Renal cortex interstitium (tissue), 11 donors: ENCODE measurements at regions not wholly inside any gene's neighbourhood (a gene's known extent, or its start where the extent isn't known, plus 50 kb on each side); places are given as distances from the start of the nearest gene placed in this dataset.

Experiments used
- DNase-seq, 11 donors: peaks; one replicate each; pipeline ENCODE4 v3.0.0-alpha.2; 2013; ENCODE audit warnings: low read depth in 9 of 11, low spot score in 4 of 11; ENCODE audit errors: extremely low read depth in 1 of 11

DNA sequence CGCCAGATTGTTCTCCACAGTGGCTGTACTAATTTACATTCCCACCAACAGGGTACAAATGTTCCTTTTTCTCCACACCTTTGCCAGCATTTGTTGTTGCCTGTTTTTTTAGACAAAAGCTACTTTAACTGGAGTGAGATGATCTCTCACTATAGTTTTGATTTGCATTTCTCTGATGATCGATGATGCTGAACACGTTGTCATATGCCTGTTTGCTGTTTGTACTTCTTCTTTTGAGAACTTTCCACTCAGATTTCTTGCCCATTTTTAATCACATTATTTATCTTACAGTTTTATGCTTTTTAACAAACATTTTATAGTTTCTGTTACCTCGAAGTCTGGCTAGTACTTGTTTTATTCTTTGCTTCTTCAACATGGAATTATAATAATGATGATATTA, 643.7 kb upstream of the ALCAM start:
- no peak for DNase-seq

- DNase-seq: no peak
These were observed 635.6 kb upstream of the ALCAM start for GRCh38 chr3:104731074-104731473.

GRCh38 chr3:104734627-104735026, 632.1 kb upstream of the ALCAM start:
- no peak for DNase-seq

GRCh38 chr3:104735691-104736090, 631.0 kb upstream of the ALCAM start:
- DNase-seq: no peak

DNA sequence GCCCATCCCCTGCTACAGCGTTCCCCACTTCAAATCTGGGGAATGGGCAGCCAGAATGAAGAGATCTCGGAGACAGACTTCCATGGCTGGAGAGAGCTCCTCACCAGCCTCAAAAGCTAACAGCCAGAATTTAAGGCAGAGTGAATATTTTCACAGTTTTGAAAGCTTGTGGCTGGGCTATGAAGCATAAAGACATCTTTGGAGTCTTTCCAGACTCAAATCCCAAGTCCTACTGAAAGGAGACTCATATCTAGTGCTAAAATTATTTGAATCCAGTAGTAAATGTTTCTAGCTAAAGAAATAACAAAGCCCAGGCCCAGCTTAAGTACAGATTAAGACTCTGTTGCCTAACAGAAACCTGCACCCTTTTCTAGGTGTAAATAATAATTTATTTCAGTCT, 628.4 kb upstream of the ALCAM start:
- no peak for DNase-seq

DNA sequence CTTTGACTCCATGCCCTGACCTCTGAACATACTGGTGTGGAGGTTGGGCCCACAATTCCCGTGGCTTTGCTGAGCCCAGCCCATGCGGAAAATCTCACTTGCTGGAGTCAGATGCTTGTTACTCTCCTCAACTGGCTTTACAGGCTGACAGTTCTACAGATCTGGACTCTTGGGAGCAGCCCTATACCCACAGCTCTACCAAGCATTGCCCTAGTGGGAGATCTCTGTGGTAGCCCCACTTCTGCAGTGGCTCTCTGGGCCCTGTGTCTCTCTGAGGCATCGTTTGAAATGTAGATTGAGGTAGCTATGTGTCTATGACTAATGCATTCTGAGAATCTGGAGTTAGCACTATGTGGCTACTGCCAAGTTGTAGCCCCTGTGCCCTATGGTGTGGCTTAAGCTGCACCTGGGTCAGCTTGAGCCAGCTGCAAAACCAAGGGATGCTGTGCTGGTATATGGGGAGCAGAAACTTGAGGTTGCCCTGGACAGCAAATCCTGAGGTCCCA, 625.8 kb upstream of the ALCAM start:
- DNase-seq: no peak

GRCh38 chr3:104742044-104742443, 624.7 kb upstream of the ALCAM start:
- no peak for DNase-seq

DNA sequence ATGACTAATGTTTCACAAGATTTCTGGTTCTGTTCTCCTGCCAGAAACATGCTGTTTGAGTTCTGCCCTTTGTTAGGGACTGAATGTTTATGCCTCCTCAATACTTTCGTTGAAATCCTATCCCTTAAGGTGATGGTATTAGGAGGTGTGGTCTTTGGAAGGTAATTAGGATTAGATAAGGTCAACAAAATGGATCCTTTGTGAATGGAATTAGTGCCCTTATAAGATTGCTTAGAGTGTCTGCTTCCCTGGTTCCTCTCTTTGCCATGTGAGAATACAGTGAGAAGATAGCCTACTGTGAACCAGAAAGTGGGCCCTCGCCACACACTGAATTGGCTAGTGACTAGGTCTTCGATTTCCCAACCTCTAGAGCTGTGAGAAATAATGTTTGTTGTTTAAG, 621.4 kb upstream of the ALCAM start:
- DNase-seq: no peak

- no peak for DNase-seq
These were observed 620.7 kb upstream of the ALCAM start for GRCh38 chr3:104746056-104746455.

DNA sequence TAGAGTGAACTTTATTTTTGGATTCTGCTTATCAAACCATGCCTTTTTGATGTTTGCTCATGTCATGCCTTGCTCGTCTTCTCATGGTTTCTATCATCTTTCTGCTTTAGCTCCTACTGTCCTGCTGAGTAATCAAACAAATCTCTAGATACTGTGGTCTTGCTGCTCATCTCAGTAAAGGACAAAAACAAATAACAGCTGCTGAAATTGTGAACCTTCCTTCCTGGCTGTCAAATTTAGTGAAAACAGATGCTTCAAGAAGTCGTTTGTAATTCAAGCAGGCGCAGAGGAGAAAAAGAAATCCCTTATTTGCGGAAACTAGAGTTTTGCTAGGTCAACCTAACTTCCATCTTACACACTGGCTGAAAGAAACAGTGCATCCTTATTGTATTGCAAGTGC, 616.1 kb upstream of the ALCAM start:
- peak in 7 of 11 donors; percentile 26 to 44 (median 33) for DNase-seq

- DNase-seq: no peak
These were observed 610.9 kb upstream of the ALCAM start for GRCh38 chr3:104755791-104756190.

DNA sequence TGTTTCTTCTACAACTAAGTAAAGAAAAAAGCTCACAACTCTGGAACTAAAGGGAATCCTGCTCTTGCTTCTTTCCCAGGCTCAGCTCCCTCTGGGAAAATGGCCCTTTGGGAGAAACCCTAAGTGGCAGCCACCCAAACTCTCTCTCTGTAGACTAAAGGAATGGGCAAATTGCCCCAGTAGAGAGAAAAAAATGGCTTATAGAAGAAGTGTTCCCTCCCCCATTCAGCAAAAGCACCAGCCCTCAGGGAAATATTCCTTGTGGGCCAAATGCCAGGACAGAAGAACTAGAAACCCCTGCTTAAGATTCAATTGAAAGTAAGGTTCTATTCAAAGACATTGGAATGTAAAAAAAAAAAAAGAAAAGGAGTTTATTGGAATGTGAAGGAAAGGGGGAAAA, 603.7 kb upstream of the ALCAM start:
- DNase-seq: peak in 2 of 11 donors; percentile 11 to 39

- no peak for DNase-seq
These were observed 602.2 kb upstream of the ALCAM start for GRCh38 chr3:104764496-104764895.

DNA sequence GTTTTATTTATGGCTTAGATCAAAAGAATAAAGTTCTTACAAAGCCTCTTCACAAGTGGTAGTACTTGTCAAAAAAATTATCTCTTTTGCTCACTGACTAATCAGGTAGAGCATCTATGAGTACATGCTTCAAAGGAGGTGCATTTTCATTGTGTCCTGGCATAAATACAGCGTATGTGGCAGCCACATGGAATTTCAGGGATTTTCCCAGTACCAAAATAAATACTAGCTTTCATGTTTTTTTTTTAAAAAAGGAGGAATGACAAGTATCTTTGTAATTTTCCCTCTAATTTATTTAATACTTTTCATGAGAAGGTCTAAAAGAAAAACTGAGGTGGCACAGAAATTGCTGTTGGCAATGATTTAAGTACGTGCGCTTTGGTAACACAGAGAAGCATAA, 597.8 kb upstream of the ALCAM start:
- no peak for DNase-seq

DNA sequence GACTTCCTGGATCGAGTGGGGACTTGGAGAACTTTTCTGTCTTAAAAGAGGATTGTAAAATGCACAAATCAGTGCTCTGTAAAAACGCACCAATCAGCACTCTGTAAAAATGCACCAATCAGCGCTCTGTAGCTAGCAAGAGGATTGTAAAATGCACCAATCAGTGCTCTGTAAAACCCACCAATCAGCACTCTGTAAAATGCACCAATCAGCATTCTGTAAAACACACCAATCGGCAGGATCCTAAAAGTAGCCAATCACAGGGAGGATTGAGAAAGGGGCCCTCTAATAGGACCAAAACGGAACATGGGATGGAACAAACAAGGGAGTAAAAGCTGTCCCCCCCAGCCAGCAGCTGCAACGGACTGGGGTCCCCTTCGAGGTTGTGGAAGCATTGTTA, 587.4 kb upstream of the ALCAM start:
- no peak for DNase-seq

DNA sequence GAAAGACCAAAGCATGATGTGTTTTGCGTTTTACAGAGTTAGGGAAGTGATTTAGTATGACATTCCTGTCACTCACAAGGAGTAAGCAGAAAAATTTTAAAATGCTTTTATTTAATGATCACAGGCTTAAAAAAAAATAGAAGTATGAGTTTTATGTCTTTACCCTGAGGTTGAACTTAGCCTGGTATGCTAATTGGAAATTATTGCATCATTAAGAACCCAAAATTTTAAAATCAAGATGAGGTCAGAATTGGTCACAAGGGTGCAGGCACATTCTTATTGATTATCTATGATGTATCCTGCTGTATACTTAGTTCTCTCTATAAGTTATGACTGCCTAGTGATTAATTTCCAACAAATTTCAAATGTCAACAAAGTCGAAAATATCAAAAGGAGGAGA, 585.6 kb upstream of the ALCAM start:
- DNase-seq: no peak

DNA sequence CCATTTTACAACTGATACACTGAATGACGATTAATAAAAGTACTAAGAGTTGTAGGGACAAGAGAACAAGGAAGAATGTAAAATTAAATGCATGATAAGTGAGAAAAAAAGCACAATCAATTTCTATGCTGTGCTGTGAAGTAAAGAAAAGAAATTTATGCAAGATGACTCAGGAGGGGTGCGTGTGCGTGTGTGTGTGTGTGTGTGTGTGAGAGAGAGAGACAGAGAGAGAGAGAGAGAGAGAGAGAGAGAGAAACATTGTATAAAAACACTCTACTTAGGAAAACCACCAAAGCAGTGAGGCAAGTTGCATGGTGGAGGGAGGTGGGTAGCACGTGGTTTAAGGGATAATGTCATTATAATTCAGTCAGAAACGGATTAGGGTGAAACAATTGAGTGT, 580.8 kb upstream of the ALCAM start:
- DNase-seq: no peak

GRCh38 chr3:104787306-104787705, 579.4 kb upstream of the ALCAM start:
- no peak for DNase-seq

DNA sequence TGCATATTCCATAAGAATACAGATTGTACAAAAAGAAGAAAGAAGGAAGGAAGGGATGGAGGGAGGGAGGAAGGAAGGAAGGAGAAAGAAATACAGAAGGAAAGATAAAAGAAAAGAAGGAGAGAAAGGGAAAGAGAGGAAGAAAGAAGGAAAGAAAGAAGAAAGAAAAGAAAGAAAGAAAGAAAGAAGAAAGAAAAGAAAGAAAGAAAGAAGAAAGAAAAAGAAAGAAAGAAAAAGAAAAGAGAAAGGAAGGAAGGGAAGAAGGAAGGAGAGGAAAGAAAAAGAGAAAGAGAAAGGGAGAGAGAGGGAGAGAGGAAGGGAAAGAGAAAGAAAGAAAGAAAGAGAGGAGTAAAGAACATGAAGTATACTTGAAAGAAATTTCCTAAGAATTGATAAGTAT, 577.9 kb upstream of the ALCAM start:
- DNase-seq: no peak

DNA sequence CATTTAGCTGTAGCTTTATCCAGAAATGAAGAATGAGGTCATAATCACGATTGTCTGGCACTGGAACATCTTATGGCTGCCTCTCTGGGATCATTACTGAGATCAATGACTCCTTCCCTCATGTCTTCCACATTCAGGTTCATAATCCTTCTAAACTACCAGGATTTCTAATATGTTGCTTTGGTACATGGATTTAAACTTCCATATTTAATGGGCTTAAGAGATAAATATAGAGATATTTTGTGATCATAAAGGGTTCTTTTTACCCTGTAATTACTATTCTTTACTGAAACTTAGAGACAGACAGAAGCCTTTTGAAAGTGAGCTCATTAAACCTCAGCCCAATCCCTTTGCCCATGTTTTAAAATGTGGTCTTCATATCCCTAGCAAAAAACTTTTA, 575.4 kb upstream of the ALCAM start:
- no peak for DNase-seq

- DNase-seq: no peak
These were observed 570.2 kb upstream of the ALCAM start for GRCh38 chr3:104796556-104796955.

DNA sequence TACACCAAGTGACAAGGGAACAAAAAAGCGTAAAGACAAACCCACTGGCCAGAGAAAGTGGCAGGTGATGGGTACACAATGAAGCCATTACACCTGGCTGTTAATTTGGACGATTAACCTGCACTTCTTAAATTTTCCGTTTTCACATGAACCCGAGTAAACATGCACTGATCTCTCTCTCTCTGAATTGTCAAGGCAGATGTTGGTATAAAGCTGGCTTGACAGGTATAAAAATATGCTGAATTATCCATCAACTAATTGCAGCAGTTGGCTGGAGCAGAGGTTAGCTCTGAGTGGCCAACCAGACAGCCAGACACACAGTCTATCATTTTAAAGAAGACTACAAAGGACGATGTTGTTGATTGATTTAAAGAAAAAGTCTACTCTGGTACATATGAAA, 561.7 kb upstream of the ALCAM start:
- no peak for DNase-seq
